GM19395 (cell line): ENCODE measurements at regions not wholly inside any gene's neighbourhood (a gene's known extent, or its start where the extent isn't known, plus 50 kb on each side); places are given as distances from the start of the nearest gene placed in this dataset.

Source experiments
- ATAC-seq: cut with Tn5 transposase; IDR thresholded peaks from one replicate; pipeline ENCODE4 v1.9.1; 2021; ENCODE audit warnings: mild to moderate bottlenecking, moderate library complexity; ENCODE audit not compliant: unreplicated experiment

- no peak for ATAC-seq
Measured at GRCh38 chr10:58968389-58968755, 208.1 kb upstream of the PHYHIPL start.

GRCh38 chr10:58969576-58969975, 206.9 kb upstream of the PHYHIPL start:
- no peak for ATAC-seq

GRCh38 chr10:58970160-58970915, 206.1 kb upstream of the PHYHIPL start:
- no peak for ATAC-seq

GRCh38 chr10:58971211-58971610, 205.2 kb upstream of the PHYHIPL start:
- ATAC-seq = no peak

GRCh38 chr10:58971796-58972491, 204.5 kb upstream of the PHYHIPL start:
- no peak for ATAC-seq

- ATAC-seq = no peak
Measured at GRCh38 chr10:58972576-58973234, 203.7 kb upstream of the PHYHIPL start.

GRCh38 chr10:58973235-58973595, 203.2 kb upstream of the PHYHIPL start:
- no peak for ATAC-seq

GRCh38 chr10:58976254-58976653, 200.2 kb upstream of the PHYHIPL start:
- no peak for ATAC-seq

GRCh38 chr10:58979711-58980110, 196.7 kb upstream of the PHYHIPL start:
- ATAC-seq = no peak

GRCh38 chr10:58980826-58981415, 195.5 kb upstream of the PHYHIPL start:
- no peak for ATAC-seq

- no peak for ATAC-seq
Measured at GRCh38 chr10:58981846-58982245, 194.6 kb upstream of the PHYHIPL start.

GRCh38 chr10:58982470-58983239, 193.8 kb upstream of the PHYHIPL start:
- ATAC-seq = no peak

GRCh38 chr10:58985216-58985615, 191.2 kb upstream of the PHYHIPL start:
- ATAC-seq = no peak

GRCh38 chr10:58989486-58990039, 186.9 kb upstream of the PHYHIPL start:
- ATAC-seq = no peak

- no peak for ATAC-seq
Measured at GRCh38 chr10:58990693-58991092, 185.8 kb upstream of the PHYHIPL start.

GRCh38 chr10:58991856-58992255, 184.6 kb upstream of the PHYHIPL start:
- no peak for ATAC-seq

GRCh38 chr10:58992830-58993460, 183.5 kb upstream of the PHYHIPL start:
- ATAC-seq = no peak

- peak; percentile 80 for ATAC-seq
Measured at GRCh38 chr10:58993480-58994221, 182.8 kb upstream of the PHYHIPL start.
